Ovary (tissue), 7 donors: ENCODE measurements at regions not wholly inside any gene's neighbourhood (a gene's known extent, or its start where the extent isn't known, plus 50 kb on each side); places are given as distances from the start of the nearest gene placed in this dataset.

Experiments used
- DNase-seq, 5 donors: peaks; one replicate each; pipeline ENCODE4 v3.0.0-alpha.2; 2019 to 2020
- H3K27ac ChIP-seq, 2 donors: fragments of 200-600 bp; one replicate each; pipeline versions ENCODE4 v1.5.1 to v1.8.0; 2019 to 2022
- H3K27me3 ChIP-seq: fragments of 200-600 bp; one replicate; pipeline ENCODE4 v1.8.0; 2022
- H3K36me3 ChIP-seq: fragments of 200-600 bp; sonication (generic); one replicate; pipeline ENCODE4 v1.5.1; 2019
- H3K4me1 ChIP-seq: one replicate; pipeline ENCODE4 v1.8.1; 2013; ENCODE audit warnings: mild to moderate bottlenecking, moderate library complexity; ENCODE audit not compliant: insufficient read depth
- H3K4me3 ChIP-seq: fragments of 200-600 bp; sonication (generic); one replicate; pipeline ENCODE4 v1.5.1; 2017
- H3K9me3 ChIP-seq, 2 donors: fragments of 200-600 bp in 1 of 2; sonication (generic) in 1 of 2; one replicate each; pipeline versions ENCODE4 v1.5.1 to v1.8.1; 2013 to 2019; ENCODE audit warnings: mild to moderate bottlenecking in 1 of 2, moderate library complexity in 1 of 2
- CTCF ChIP-seq, 3 donors: fragments of 450-650 bp in 2 of 3; fragments of 200-600 bp in 1 of 3; IDR thresholded peaks; one replicate each; pipeline versions ENCODE4 v1.5.1 to v1.8.0; 2016 to 2022; ENCODE audit warnings: antibody characterized with exemption in 3 of 3, mild to moderate bottlenecking in 1 of 3
- EP300 ChIP-seq: sonication (generic); formaldehyde crosslinking; IDR thresholded peaks from one replicate; pipeline ENCODE4 v1.6.1; 2017; ENCODE audit warnings: antibody characterized with exemption
- POLR2A ChIP-seq: fragments of 450-650 bp; IDR thresholded peaks from one replicate; pipeline ENCODE4 v1.6.1; 2017; ENCODE audit warnings: antibody characterized with exemption, mild to moderate bottlenecking, moderate library complexity
- WGBS, 3 donors: extraction: QIAGEN DNeasy Blood & Tissue Kit in 1 of 3; methylation state at CpG; one replicate each; pipeline versions ENCODE4 v1.1.5 to v1.1.7; 2013 to 2017; 5-methylcytosine and 5-hydroxymethylcytosine counted together
- intact Hi-C, 4 donors: fragments of 100-400 bp; cut with DNase I; formaldehyde crosslinking; loops; one replicate each; pipeline versions ENCODE4 v1.11.0 to v1.15.1; 2022 to 2023
- donor health status: DM: no; HTN: no; CAD: no; lungs with moderate emphysema.
- donor health status: DM: no; HTN: no; CAD: no.
- donor health status: Bipolar disorder and iron deficiency.
- donor health status: DM: no; HTN: no; CAD: no.
- donor health status: DM: yes; HTN: yes; CAD: no.

GRCh38 chrX:142005532-142005931 lies 101.8 kb downstream of the MAGEC1 start:
- H3K4me3 ChIP-seq: no peak overlapping the region
- DNase-seq: no peak
- intact Hi-C loops: no loop called here
- WGBS, 3 donors: 78 to 86% (median 78%) methylated on average over 1 of the region's 1 CpG
- H3K4me1 ChIP-seq: no peaks in the 10 kb centered on the region
- TF ChIP-seq EP300 (no peak), POLR2A (no peak), CTCF (IDR thresholded peaks at IDR 0.05) (no peak)
- no peaks in the 10 kb centered on the region for H3K27me3 ChIP-seq
- H3K9me3 ChIP-seq: no peaks in the 10 kb centered on the region
- H3K27ac ChIP-seq: no peak overlapping the region
- no peaks in the 10 kb centered on the region for H3K36me3 ChIP-seq

GRCh38 chrX:142002471-142002870 lies 98.8 kb downstream of the MAGEC1 start:
- 54 to 71% (median 69%) methylated on average over 3 of the region's 3 CpGs for WGBS, 3 donors
- DNase-seq: no peak
- Histone ChIP-seq H3K27ac (no peak overlapping the region), H3K4me1 (no peaks in the 10 kb centered on the region), H3K4me3 (no peak overlapping the region), H3K27me3 (no peaks in the 10 kb centered on the region), H3K9me3 (no peaks in the 10 kb centered on the region), H3K36me3 (no peaks in the 10 kb centered on the region)
- no peak for TF ChIP-seq POLR2A
- TF ChIP-seq EP300: no peak
- TF ChIP-seq CTCF (IDR thresholded peaks at IDR 0.05): no peak
- intact Hi-C loops: no loop called here

GRCh38 chrX:142001934-142002333 lies 98.2 kb downstream of the MAGEC1 start:
- Histone ChIP-seq H3K27ac (no peak overlapping the region), H3K27me3 (no peaks in the 10 kb centered on the region), H3K4me3 (no peak overlapping the region), H3K4me1 (no peaks in the 10 kb centered on the region), H3K9me3 (no peaks in the 10 kb centered on the region), H3K36me3 (no peaks in the 10 kb centered on the region)
- intact Hi-C loops: no loop called here
- DNase-seq: no peak
- 46 to 61% (median 47%) methylated on average over 1 of the region's 1 CpG for WGBS, 3 donors
- TF ChIP-seq CTCF (IDR thresholded peaks at IDR 0.05): no peak
- no peak for TF ChIP-seq POLR2A
- TF ChIP-seq EP300: no peak

GRCh38 chrX:141989815-141990214 lies 86.1 kb downstream of the MAGEC1 start:
- H3K27me3 ChIP-seq: no peaks in the 10 kb centered on the region
- 39 to 48% (median 42%) methylated on average over 5 of the region's 5 CpGs for WGBS, 3 donors
- DNase-seq: no peak

More at GRCh38 chrX:141989815-141990214, 86.1 kb downstream of the MAGEC1 start:
- Histone ChIP-seq H3K9me3 (no peaks in the 10 kb centered on the region), H3K36me3 (no peaks in the 10 kb centered on the region), H3K4me3 (no peak overlapping the region), H3K4me1 (no peaks in the 10 kb centered on the region), H3K27ac (no peak overlapping the region)
- intact Hi-C loops: no loop called here
- TF ChIP-seq EP300 (no peak), POLR2A (no peak), CTCF (IDR thresholded peaks at IDR 0.05) (no peak)
